Iris pigment epithelial cell (primary cell): ENCODE measurements at regions not wholly inside any gene's neighbourhood (a gene's known extent, or its start where the extent isn't known, plus 50 kb on each side); places are given as distances from the start of the nearest gene placed in this dataset.
"Not testable (repeated sequence)": the region's sequence is repeated elsewhere in the genome, so short reads cannot be mapped to it uniquely, and the experiment has no call there.

Experiments
- DNase-seq: peaks from one replicate; pipeline ENCODE4 v3.0.0-alpha.2; 2011; ENCODE audit warnings: low read depth

GRCh38 chr2:15752552-15753232, 161.0 kb downstream of the DDX1 start:
- no peak for DNase-seq

GRCh38 chr2:15753233-15753798, 161.6 kb downstream of the DDX1 start:
- DNase-seq: no peak

- DNase-seq: no peak
These were observed 162.4 kb downstream of the DDX1 start for GRCh38 chr2:15753811-15754702.

GRCh38 chr2:15754703-15755099, 163.0 kb downstream of the DDX1 start:
- no peak for DNase-seq

GRCh38 chr2:15755528-15755927, 163.9 kb downstream of the DDX1 start:
- no peak for DNase-seq

- no peak for DNase-seq
These were observed 164.4 kb downstream of the DDX1 start for GRCh38 chr2:15756011-15756550.

- DNase-seq: no peak
These were observed 165.5 kb downstream of the DDX1 start for GRCh38 chr2:15756882-15757819.

- DNase-seq: no peak
These were observed 166.3 kb downstream of the DDX1 start for GRCh38 chr2:15757820-15758586.

GRCh38 chr2:15758848-15759247, 167.2 kb downstream of the DDX1 start:
- no peak for DNase-seq

GRCh38 chr2:15759385-15759784, 167.7 kb downstream of the DDX1 start:
- DNase-seq: no peak

GRCh38 chr2:15759791-15760190, 168.1 kb downstream of the DDX1 start:
- DNase-seq: not testable (repeated sequence)

- DNase-seq: no peak
These were observed 168.7 kb downstream of the DDX1 start for GRCh38 chr2:15760232-15760910.

- no peak for DNase-seq
These were observed 169.4 kb downstream of the DDX1 start for GRCh38 chr2:15761056-15761455.

GRCh38 chr2:15761910-15762309, 170.2 kb downstream of the DDX1 start:
- no peak for DNase-seq

- no peak for DNase-seq
These were observed 170.8 kb downstream of the DDX1 start for GRCh38 chr2:15762449-15762848.

- no peak for DNase-seq
These were observed 171.6 kb downstream of the DDX1 start for GRCh38 chr2:15763106-15763821.

GRCh38 chr2:15763822-15764682, 172.4 kb downstream of the DDX1 start:
- DNase-seq: no peak

GRCh38 chr2:15764683-15765011, 173.0 kb downstream of the DDX1 start:
- DNase-seq: no peak

- DNase-seq: no peak
These were observed 173.5 kb downstream of the DDX1 start for GRCh38 chr2:15765211-15765610.
